DND-41 (cell line): ENCODE measurements at regions not wholly inside any gene's neighbourhood (a gene's known extent, or its start where the extent isn't known, plus 50 kb on each side); places are given as distances from the start of the nearest gene placed in this dataset.

Experiments
- ATAC-seq: fragments of 200-7000 bp; cut with Tn5 transposase; 3 replicates; pipeline ENCODE4 v1.9.1; 2021; ENCODE audit warnings: low read depth; ENCODE audit not compliant: insufficient read depth
- DNase-seq: peaks from one replicate; pipeline ENCODE4 v3.0.0-alpha.2; 2020
- H2AFZ ChIP-seq: 2 replicates; pipeline ENCODE4 v1.6.0; 2012; ENCODE audit warnings: low read depth, low read length
- H3K27ac ChIP-seq: 2 replicates; pipeline ENCODE4 v1.5.1; 2012; ENCODE audit warnings: low read length, inconsistent platforms
- H3K27me3 ChIP-seq: fragments of 200-600 bp; sonication (generic); 2 replicates; pipeline ENCODE4 v1.6.0; 2012; ENCODE audit warnings: low read length, mild to moderate bottlenecking, inconsistent platforms; ENCODE audit not compliant: insufficient read depth, poor library complexity
- H3K36me3 ChIP-seq: 2 replicates; pipeline ENCODE4 v1.5.1; 2012; ENCODE audit warnings: low read length, inconsistent platforms; ENCODE audit not compliant: insufficient read depth
- H3K4me1 ChIP-seq: 2 replicates; pipeline ENCODE4 v1.5.1; 2012; ENCODE audit warnings: mild to moderate bottlenecking, low read length; ENCODE audit not compliant: insufficient read depth
- H3K4me2 ChIP-seq: 2 replicates; pipeline ENCODE4 v1.6.0; 2012; ENCODE audit warnings: mild to moderate bottlenecking, moderate library complexity, low read length, inconsistent platforms; ENCODE audit not compliant: insufficient read depth
- H3K4me3 ChIP-seq, 2 experiments: fragments of 200-600 bp in 1 of 2; shearing (Covaris generic) in 1 of 2; 2 replicates each; pipeline ENCODE4 v1.5.1; 2012 to 2016; ENCODE audit warnings: inconsistent platforms in 2 of 2, low read length in 2 of 2, mild to moderate bottlenecking in 2 of 2, low read depth in 1 of 2, moderate library complexity in 1 of 2
- H3K79me2 ChIP-seq: 2 replicates; pipeline ENCODE4 v1.6.0; 2012; ENCODE audit warnings: low read length, inconsistent platforms; ENCODE audit not compliant: insufficient read depth
- H3K9ac ChIP-seq: 2 replicates; pipeline ENCODE4 v1.6.0; 2012; ENCODE audit warnings: low read depth, mild to moderate bottlenecking, inconsistent platforms, low read length, moderate library complexity
- H3K9me3 ChIP-seq: 2 replicates; pipeline ENCODE4 v1.5.1; 2012; ENCODE audit warnings: low read length, moderate library complexity, mild to moderate bottlenecking, inconsistent platforms; ENCODE audit not compliant: insufficient read depth, severe bottlenecking
- H4K20me1 ChIP-seq: 2 replicates; pipeline ENCODE4 v1.6.0; 2012; ENCODE audit warnings: low read length; ENCODE audit not compliant: insufficient read depth
- EZH2 ChIP-seq: IDR thresholded peaks from 3 replicates; pipeline ENCODE4 v1.6.1; 2012; ENCODE audit warnings: borderline replicate concordance, low read depth, mild to moderate bottlenecking, moderate library complexity, low read length, inconsistent platforms; ENCODE audit not compliant: severe bottlenecking
- TF ChIP-seq, protein P1 (sequence below): IDR thresholded peaks from 2 replicates; pipeline ENCODE4 v1.5.1; 2012; ENCODE audit warnings: borderline replicate concordance, low read length, moderate library complexity, mild to moderate bottlenecking; ENCODE audit not compliant: poor library complexity, severe bottlenecking; ENCODE audit errors: extremely low read depth

DNA sequence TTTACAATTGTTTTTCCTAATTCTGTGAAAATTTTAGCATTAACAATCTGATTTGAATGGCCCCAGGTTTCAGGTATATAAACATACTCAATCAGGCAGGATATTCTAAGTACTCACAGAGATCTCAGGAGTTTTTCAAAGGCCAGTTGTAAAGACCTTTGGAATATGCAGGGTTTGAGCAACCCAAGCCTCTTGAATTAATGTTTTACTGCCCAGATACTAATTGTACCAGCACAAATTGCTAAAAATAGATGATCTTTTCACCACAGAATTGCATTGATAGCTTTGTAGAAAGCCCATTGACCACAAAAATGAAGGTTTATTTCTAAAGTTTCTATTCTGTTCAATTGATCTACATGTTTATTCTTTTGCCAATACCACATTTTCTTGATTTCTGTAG, 186.5 kb downstream of the OSTF1 start:
- ATAC-seq (no peak), DNase-seq (no peak)
- TF ChIP-seq EZH2, result no peak
- TF ChIP-seq, protein P1, sequence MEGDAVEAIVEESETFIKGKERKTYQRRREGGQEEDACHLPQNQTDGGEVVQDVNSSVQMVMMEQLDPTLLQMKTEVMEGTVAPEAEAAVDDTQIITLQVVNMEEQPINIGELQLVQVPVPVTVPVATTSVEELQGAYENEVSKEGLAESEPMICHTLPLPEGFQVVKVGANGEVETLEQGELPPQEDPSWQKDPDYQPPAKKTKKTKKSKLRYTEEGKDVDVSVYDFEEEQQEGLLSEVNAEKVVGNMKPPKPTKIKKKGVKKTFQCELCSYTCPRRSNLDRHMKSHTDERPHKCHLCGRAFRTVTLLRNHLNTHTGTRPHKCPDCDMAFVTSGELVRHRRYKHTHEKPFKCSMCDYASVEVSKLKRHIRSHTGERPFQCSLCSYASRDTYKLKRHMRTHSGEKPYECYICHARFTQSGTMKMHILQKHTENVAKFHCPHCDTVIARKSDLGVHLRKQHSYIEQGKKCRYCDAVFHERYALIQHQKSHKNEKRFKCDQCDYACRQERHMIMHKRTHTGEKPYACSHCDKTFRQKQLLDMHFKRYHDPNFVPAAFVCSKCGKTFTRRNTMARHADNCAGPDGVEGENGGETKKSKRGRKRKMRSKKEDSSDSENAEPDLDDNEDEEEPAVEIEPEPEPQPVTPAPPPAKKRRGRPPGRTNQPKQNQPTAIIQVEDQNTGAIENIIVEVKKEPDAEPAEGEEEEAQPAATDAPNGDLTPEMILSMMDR, result no peak
- Histone ChIP-seq H3K27ac (no peak overlapping the region), H4K20me1 (no peaks in the 10 kb centered on the region), H2AFZ (no peak overlapping the region), H3K4me3 (no peak overlapping the region), H3K9me3 (peaks cover 6% of the 10 kb centered on the region), H3K27me3 (no peaks in the 10 kb centered on the region), H3K9ac (no peak overlapping the region), H3K4me2 (no peak overlapping the region), H3K4me1 (no peaks in the 10 kb centered on the region), H3K79me2 (no peaks in the 10 kb centered on the region), H3K36me3 (no peaks in the 10 kb centered on the region)

DNA sequence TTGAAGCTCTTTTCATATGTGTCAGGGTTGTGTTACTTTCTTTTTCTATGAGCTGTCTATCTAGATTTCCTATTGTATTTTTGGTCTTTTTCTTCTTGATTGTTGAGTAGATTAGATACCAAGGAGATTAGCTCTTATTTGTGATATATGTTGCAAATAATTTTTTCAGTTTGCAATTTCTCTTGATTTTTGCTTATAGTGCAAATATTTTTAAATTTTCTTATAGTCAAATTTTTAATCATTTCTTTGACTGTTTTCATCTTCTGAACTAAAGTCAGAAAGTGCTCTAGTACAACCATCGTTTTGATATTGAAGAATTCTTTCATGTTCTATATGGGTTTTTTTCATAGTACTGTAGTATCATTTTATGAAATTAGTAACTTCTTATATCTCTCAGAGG, 193.7 kb downstream of the OSTF1 start:
- H4K20me1 ChIP-seq, result no peaks in the 10 kb centered on the region
- no peaks in the 10 kb centered on the region for H3K79me2 ChIP-seq
- ATAC-seq, result no peak
- H3K9me3 ChIP-seq, result no peaks in the 10 kb centered on the region
- no peak overlapping the region for H2AFZ ChIP-seq
- H3K4me1 ChIP-seq, result no peaks in the 10 kb centered on the region
- no peaks in the 10 kb centered on the region for H3K27me3 ChIP-seq
- H3K27ac ChIP-seq, result no peak overlapping the region
- H3K4me3 ChIP-seq, result no peak overlapping the region
- no peak overlapping the region for H3K4me2 ChIP-seq
- TF ChIP-seq, protein P1, result no peak
- TF ChIP-seq EZH2, result no peak
- H3K9ac ChIP-seq, result no peak overlapping the region
- H3K36me3 ChIP-seq, result no peaks in the 10 kb centered on the region
- no peak for DNase-seq

DNA sequence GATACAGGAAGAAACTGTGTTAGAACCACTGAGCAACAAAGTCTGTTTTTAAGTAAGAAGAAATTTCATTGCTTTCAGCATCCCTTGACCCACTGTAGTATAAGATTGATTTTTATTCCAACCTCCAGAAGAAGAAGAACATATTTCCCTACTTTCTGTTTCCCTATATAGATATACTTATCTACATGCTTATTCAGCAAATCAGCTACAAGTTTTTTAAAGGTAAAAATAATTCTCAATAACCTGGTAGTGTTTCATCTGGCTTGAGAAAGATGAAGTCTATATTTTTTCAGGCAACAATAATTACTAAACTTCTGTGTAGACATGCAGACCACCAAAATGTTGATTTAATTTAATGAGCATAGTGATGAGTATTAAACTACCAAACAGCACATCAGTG, 201.0 kb downstream of the OSTF1 start:
- no peak for DNase-seq
- Histone ChIP-seq H3K79me2 (no peaks in the 10 kb centered on the region), H2AFZ (no peak overlapping the region), H3K4me1 (no peaks in the 10 kb centered on the region), H3K4me2 (no peak overlapping the region), H4K20me1 (no peaks in the 10 kb centered on the region), H3K36me3 (no peaks in the 10 kb centered on the region), H3K4me3 (no peak overlapping the region), H3K27me3 (no peaks in the 10 kb centered on the region), H3K9ac (no peak overlapping the region), H3K27ac (no peak overlapping the region), H3K9me3 (no peaks in the 10 kb centered on the region)
- TF ChIP-seq, protein P1, result no peak
- TF ChIP-seq EZH2, result no peak
- ATAC-seq, result no peak

DNA sequence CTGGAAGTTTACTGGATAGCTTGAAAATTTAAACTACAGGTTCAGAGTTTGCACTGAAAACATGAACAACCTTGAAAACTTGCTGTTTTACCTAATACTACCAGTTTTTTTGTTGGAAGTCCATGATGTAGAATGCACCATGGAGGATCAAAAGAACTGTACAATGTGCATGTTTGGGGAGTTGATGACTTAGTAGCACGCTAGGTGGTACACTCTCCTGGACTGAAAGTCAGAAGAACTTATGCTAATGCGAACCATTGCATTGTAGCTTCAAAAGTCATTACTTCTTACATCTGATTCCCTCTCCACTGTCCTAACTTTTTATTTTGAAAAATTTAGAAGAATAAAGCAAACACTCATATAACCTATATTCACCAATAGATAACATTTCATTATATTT, 211.0 kb downstream of the OSTF1 start:
- H3K27ac ChIP-seq, result no peak overlapping the region
- H3K4me1 ChIP-seq, result no peaks in the 10 kb centered on the region
- no peaks in the 10 kb centered on the region for H3K36me3 ChIP-seq
- H3K4me3 ChIP-seq, result no peak overlapping the region
- H4K20me1 ChIP-seq, result no peaks in the 10 kb centered on the region
- H3K27me3 ChIP-seq, result no peaks in the 10 kb centered on the region
- no peak overlapping the region for H2AFZ ChIP-seq
- TF ChIP-seq, protein P1, result no peak
- no peak for TF ChIP-seq EZH2
- no peak overlapping the region for H3K4me2 ChIP-seq
- DNase-seq (no peak), ATAC-seq (no peak)
- H3K79me2 ChIP-seq, result no peaks in the 10 kb centered on the region
- no peak overlapping the region for H3K9ac ChIP-seq
- no peaks in the 10 kb centered on the region for H3K9me3 ChIP-seq
